IPS-NIHi7 (cell line): ENCODE measurements at regions not wholly inside any gene's neighbourhood (a gene's known extent, or its start where the extent isn't known, plus 50 kb on each side); places are given as distances from the start of the nearest gene placed in this dataset.
A peak's percentile ranks its signal among the peaks of the same experiment; 100 is the strongest.

Experiments used
- DNase-seq: peaks from one replicate; pipeline ENCODE4 v3.0.0; 2012; ENCODE audit warnings: mixed read lengths; ENCODE audit errors: extremely low spot score

DNA sequence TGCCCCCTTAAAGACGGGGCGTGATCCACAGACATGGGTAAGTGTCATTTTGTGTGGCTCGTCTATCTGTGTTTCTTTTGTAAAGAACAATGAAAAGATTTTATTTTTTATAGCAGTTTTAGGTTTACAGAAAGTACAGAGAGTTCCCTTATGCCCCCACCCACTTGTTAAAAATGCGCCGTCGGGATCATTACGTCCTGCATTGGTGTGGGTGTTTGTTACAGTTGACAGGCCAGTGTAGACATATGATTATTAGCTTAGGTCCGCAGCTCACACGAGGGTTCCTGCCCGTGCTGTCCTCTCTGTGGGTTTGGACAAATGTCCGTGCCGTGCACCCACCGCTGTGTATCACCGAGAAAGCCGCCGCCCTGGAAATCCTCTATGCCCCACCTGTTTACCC, 50.5 kb downstream of the RGS12 start:
- no peak for DNase-seq

DNA sequence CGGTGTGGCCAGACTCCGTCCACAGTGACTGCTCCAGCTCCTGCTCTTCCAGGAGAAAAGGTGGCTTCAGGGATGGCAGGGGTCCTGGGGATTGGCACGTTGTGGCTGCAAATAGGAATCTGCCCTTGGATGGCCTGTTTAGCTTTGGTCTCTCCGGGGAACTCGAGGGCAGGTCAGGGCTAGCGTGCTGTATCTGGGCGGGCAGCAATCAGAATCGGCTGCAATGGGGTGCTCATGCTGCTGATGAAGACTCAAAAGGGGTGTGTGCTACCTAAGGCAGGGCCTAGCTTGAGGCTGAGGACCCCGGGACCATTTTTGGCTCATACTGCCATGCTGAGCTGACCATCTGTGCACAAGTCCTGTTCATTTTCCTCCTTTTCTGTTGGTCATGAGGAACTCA, 51.3 kb downstream of the RGS12 start:
- no peak for DNase-seq

DNA sequence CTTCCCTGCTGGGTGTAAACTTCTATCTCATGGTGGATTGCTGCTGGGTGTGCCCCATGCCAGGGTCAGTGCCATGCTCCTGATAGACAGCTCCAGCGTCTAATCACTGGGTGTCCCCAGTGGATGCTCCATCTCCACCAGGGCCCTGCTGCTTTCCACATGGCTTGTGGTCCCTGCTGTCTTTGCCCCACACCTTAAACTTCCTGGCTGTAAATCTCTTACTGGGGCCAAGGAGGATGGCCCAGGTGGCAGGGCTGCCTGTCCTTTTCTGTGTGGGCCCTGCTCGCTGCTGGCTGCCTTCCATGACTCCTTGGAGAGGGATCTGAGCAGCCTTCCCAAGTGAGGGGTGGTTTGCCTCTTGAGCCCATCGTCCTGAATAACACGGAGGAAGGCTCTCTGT, 51.8 kb downstream of the RGS12 start:
- DNase-seq, result no peak

DNA sequence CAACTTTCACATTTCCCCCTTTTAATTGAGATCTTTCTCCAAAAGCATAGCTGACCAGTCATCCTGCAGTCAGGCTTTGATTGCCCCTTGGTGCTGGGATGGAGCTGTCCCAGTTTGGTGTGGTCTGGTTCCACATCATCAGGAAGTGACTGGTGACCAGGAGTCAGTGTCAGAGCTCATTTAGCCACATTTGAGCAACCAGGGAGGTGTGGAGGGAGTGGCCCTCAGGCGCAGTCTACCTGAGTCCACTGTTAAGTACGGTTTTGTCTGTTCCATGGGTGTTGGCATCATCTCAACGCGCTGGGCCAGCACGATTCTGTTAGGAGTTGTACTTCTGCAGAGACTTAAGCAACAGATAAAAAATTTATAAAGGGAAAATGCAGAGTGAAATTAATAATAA, 52.6 kb downstream of the RGS12 start:
- no peak for DNase-seq

DNA sequence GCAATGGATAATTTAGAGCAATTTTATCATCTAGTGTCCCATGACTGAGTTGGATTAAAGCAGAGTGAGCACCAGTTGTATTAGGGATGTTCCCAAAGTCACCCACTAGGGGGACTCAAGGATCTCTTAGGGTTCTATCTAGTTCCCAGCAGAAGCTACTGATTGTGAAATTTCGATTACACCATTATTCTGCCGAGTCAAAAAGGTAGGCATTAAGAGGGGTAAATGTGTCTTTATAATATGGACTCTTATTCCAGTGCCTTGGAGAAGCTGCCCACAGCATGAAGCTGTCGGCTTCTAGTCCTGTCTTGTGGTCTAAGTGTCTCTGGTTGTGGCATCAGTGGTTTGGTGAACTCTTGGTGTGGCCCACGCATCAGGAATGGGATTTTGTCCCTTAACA, 53.3 kb downstream of the RGS12 start:
- DNase-seq, result peak; percentile 80

DNA sequence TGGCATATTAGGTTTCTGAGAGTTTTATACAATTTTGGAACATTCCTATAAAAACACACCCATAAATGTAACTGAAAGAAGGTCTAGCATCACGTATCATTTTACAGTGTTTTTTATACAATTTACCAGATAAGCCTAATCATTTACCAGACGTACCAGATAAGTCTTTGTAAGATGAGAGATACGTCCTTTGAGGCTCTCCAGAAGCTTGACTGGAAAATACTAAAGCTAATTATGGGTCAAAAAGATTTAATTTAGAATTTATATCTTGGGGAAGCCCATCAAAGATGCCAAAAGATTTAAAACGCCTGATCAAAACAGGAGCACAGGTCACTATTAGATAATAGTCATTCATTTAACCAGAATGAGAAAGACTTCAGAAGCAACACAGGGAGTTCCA, 55.0 kb downstream of the RGS12 start:
- no peak for DNase-seq

DNA sequence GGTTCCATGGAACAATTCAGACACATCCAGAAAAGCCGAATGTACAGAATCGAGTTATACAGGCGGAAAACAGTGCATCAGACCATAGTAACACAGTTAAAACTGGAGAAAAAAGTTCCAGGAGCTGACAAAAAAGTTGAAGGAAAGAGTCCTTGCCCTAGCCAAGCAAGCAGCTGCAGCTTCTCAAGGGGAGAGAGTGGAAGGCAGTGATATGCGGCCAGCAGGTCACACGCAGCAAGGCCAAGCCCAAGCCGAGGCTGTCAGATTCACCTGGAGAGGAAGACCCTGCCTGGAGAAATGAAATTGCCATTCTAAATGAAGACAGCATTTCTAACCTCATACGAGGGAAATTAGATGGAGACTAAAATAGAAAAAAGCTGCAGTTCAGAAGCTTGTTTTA, 55.8 kb downstream of the RGS12 start:
- no peak for DNase-seq

DNA sequence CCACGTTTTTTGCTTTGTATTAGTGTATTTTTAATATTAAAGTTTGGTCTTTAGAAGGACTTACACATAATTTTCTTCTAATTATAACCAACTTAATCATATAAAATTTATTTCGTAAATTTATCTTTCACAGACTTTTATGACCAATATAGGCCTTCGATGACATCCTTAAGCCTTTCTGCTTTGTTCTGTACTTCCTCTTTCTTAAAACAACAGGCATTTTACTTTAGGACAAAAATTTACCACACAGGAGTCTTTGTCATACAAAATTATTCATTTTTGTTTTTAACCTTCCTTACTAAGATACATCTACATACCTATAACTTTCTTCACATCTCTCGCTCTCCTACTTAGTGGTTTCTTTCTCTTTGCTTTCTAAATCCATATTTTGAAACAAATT, 56.3 kb downstream of the RGS12 start:
- DNase-seq, result no peak

DNA sequence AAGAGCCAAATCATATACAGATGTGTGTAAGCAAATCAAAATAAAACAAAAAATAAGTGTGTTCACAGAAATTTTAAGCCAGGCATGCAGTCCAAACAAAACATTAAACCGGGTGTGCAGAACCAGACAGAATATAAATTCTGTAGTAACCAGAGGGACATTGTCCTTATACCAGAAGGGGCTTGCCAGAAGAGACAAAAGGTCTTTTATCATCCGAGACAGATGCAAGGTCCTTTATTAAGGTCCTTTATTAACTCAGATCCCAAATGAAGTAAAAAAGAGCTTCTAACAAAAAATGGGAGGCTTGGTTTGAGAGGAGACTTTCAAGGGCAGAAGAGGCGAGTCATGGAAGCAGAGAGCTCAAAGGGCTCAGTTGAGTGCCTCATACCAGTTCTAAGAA, 59.2 kb downstream of the RGS12 start:
- no peak for DNase-seq

DNA sequence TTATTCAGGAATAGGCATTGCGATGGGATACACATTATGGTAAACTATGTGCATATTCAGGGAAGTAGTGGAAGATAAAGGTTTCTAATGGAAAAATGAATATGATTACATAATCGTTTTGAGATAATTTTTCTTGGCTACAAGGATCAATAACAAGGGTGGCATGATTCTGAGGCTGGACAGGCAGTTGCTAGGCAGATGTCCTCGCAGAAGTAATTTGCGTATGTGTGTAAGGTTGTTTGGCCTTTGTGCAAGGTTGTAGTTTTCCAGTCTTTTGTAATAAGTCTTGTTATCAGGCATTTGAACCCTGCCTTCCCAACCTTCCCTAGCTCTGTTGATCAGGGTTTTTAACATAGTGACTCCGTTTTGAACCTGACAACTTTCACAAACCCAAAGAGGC, 59.7 kb downstream of the RGS12 start:
- no peak for DNase-seq

DNA sequence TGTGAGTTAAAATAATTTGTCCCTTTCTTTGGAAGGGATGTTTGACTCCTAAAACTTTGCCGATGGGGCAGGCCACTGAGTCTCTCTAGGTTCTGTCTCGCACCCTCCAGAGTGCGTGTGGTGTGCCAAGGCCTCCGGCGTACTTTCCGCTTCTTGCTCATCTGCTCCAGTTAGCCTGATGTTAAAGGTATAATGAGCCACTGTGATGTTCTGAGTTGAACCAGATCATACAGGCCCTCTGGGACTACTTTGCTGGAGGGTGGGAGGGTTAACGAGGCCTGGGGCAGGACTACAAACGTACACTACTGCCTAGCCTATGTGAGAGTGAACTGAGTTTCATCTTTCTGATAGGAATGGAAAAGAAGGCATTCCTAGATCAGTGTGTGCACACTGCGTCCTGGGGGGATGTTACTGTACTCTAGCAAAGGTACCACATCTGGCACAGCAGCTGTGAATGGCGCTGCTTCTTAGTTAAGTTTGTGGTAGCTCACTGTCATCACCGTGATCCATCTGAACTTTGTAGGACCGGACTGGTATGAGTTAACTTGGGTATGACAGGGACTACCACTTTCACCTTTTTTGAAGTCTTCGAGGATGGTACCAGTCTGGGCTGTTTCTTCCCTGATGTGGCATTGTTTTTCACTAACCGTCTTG, 60.2 kb downstream of the RGS12 start:
- no peak for DNase-seq

DNA sequence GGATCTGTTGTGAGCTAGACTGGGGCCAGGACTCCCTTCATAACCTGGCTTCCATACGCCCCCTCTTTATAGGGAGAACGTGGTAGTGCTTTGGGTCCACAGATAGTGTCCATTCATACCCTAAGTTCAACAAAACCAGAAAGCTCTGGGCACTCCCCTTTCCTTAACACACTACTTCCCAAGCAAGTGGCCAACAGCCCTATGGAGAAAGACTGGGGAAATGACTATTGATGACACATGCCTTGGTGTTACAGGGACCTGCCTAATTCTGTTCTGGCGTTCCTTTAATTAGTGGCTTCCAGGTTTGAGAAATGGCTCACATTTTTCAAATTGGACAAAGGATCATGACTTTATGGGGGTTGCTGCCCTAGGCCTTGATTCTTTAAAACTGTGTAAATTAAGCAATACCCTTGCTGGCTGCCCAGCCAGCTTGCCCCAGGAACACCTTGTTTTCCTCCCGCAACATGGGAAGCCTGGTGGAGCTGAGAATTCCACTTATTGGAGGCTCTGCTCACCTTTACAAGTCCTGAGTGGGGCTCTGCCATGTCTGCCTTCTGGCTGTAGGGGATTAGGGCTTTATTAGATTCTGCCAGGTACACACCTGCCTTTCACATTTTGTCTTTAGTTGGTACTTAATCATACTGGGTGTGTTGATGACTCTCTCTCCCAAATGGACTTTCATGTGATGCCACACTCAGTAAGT, 61.1 kb downstream of the RGS12 start:
- no peak for DNase-seq

DNA sequence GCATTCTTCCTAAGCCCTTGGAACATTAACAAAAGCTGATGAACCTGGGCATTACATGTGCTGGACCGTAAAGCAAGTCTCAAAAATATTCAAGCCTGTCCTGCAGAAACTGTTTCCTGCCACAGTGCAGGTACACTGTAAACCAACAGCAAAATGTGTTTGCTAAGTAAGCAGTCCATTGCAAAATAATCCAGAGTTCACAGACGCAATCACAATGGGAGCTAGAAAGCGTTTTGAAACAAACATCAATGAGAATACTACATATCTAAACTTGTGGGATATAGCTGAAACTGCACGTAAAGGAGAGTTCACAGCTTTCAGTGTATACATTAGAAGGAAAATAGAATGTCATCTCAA, 61.6 kb downstream of the RGS12 start:
- no peak for DNase-seq

DNA sequence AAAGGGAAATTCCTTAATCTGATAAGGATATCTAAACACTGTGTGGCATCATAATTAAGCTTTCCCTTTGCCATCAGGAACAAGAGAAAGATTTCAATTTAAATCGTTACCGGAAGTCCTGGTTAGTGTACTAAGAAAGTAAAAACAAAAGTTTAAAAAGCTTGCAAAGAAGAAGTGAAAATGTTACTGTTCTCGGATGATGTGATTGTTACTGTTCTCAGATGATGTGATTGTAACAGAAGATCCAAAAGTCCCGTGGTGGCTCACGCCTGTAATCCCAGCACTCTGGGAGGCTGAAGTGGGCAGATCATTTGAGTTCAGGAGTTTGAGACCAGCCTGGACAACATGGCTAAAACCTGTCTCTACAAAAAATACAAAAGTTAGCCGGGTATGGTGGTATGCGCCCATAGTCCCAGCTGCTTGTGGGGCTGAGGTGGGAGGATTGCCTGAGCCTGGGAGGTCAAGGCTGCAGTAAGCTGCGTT, 62.5 kb downstream of the RGS12 start:
- no peak for DNase-seq

DNA sequence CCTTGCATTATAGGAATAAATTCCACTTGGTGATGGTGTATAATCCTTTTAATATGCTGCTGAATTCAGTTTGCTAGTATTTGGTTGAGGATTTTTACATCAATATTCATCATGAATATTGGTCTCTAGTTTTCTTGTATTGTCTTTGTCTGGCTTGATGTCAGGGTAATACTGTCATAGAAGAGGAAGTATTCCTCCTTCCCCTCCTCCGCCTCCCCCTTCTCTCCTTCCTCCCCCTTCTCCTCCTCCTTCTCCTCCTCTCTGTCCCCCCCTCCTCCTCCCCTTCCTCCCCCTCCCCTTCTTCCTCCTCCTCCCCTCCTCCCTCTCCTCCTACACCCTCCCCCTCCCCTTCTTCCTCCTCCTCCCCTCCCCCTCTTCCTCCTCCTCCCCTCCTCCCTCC, 65.8 kb downstream of the RGS12 start:
- no peak for DNase-seq

DNA sequence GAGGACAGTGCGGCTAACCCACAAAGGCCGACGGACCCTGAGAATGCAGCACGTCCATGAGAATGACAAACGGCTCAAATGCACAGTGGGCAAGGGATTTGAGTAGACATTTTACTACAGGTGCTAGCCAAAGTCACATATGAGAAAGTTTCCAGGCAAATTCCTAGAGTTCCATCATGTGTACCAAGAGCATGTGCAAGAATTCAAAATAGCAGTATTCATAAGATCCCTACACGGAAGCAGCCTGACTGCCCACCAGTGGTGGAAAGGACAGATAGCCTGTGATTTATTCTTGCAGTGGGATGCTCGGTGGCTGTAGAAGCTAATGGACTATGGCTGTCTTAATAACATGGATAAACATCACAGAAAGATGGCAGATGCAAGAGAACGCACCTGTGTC, 68.0 kb downstream of the RGS12 start:
- no peak for DNase-seq

DNA sequence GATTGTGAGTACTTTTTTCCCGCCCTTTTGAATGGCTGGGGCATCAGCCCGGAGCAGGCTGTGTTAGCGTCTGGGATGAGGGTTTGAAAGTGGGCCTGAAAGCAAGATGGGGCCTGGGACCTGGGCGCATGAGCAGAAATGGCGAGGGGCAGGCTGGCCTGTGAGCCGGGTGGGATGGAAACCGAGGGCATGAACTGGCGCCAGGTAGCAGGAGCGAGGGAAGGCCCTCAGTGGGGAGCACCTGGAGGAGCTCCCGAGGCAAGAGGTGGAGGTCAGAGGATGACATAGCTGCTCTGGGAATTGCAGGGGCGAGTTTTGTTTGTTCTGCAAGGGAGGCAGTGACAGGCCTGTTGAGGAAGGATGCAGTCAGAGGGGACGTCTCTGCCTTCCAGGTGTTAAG, 68.6 kb downstream of the RGS12 start:
- no peak for DNase-seq

DNA sequence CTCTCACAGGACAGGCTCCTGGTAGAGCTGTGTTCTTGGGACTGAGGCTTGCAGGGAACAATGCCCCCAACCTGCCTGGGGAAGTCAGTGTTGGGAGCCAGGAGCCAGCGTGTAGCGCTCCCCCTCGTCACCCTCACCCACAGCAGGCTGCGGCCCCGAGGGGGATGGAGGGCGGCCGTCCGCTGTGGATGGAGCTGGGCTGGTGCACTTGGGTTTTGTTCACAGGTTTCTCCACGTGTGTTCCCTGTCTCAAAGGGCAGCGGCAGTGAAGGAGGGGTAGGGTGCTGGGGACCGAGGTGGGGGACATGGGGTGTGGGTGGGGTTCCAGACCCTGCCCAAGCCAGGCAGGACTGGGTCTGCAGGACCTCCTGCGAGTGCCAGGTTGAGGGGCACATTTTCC, 69.1 kb downstream of the RGS12 start:
- DNase-seq, result no peak

DNA sequence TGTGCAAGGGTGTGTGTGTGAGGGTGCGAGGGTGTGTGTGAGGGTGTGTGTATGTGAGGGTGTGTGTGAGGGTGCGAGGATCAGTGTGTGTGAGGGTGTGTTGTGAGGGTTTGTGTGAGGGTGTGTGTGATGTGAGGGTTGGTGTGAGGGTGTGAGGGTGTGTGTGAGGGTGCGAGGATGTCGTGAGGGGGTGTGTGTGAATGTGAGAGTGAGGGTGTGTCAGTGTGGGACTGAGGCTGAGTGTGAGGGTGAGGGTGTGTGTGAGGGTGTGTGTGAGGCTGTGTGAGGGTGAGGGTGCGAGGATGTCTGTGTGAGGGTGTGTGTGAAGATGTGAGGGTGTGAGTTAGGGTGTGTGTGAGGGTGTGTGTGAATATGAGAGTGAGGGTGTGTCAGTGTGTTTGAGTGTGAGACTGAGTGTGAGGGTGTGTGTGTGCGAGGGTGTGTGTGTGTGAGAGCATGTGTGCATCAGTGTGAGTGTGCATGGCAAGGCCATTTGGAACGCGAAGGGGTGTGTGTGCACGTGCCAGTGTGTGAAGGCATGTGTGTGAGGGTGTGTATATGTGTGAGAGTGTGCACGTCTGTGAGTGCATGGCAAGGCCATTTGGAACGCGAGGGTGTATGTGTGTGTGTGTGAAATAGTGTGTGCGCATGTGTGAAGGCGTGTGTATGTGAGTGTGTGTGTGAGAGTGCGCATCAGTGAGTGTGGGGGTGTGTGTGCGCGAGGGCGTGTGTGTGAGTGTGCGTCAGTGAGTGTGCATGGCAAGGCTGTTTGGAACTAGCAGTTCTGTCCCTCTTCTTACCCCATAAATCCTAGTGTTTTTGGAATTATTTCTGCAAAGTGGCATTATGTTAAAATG, 69.8 kb downstream of the RGS12 start:
- DNase-seq, result no peak

DNA sequence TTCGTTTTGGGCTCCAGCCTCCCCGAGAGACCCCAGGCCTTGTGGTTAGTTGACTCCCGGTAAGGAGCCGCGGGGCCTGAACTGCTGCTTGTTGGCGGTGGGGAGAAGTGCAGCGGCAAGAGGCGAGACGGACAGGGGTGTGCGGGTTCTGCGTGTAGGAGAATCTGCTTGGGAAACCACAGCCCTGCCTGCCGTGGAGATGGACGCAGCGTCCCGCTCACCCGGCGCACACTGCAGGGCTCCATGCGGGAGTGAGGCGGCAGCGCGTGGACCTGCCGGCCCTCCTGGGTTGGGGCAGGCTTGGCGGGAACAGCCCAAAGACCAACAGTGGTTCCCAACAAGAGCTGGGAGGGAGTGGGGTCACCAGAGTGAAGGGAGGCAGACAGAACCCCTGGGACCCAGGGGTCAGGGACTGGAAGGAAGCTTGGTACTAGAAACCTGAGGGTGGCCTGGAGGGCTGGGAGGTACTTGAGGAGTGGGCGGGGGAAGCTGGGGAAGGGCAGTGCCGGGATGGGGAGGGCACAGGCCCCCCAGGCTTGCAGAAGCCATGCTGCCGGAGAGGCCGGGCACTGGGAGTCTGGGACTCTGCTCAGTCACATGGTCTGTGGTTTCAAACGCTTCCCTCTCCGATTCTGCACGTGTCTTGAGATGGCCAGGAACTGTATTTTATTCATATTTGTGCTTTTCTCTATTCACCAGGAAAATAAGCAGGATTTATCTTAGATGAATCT, 70.8 kb downstream of the RGS12 start:
- DNase-seq, result no peak

DNA sequence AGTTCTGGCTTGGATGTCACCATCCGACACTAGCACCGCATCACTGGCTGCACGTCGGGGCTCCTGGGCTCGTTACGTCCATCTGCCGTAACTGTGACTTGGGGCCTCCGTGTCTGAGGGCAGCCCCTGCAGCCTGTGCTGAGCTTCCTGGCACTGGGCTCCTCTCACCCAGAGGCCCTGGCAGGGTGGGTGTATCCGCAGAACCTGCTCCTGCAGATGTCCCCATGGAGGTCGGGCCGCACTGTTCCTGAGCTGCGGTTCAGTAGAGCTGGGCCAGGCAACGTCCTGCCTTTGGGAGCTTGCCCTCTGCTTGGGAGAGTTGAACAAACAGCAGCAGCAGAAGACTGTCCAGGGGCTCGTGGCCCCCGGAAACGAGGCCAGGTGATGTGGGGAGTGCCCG, 71.4 kb downstream of the RGS12 start:
- no peak for DNase-seq

DNA sequence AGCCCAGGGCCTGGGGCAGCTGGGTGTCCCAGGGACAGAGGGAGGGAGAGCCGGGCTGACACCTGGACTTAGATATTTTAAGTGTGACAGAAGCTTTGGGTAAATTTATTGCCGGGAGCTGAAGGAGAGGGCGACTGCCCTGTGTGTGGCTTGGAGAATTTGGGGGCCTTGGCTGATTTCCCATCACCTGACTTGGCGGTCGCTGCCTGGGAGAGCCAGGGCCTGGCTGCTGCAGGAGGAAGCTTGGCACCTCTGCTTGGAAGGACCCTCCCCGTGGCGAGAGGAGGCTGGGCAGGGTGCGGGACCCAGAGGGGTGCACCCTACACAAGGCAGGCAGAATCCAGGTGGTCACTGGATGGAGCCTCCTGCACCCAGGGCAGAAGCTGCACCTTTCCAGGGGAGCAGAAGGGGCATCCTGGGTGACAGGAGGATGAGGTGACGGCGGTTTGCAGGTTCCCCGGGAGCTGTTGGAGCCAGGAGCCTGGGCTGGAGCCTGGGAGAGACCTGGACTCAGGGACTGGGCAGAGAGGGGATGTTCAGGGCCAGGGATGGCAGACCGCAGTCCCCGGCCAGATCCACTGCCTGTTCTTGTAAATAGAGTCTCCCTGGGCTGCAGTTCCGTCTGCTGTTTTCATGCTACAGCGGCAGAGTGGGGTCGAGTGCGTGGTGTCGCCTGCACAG, 72.0 kb downstream of the RGS12 start:
- DNase-seq, result no peak
